ENCODE measurements at regions not wholly inside any gene's neighbourhood (a gene's known extent, or its start where the extent isn't known, plus 50 kb on each side); places are given as distances from the start of the nearest gene placed in this dataset.

GRCh38 chr3:118734664-118735063, 300.0 kb downstream of the IGSF11 start:
- Histone ChIP-seq H3K36me3 (ENCODE audit: control insufficient read depth in 1 of 2, insufficient read depth in 2 of 2, low read length in 2 of 2) (no peaks in the 10 kb centered on the region), H3K9me3 (ENCODE audit: insufficient read depth, low read depth, low read length) (no peaks in the 10 kb centered on the region), H3K27me3 (ENCODE audit: insufficient read depth, low read length) (no peaks in the 10 kb centered on the region), H3K4me3 (ENCODE audit: low read depth, low read length) (no peak overlapping the region), H3K27ac (ENCODE audit: low read depth, low read length) (no peak overlapping the region), H4K91ac (ENCODE audit: low read depth, low read length) (no peak overlapping the region), H3K23ac (ENCODE audit: low read length) (no peak overlapping the region), H3K79me2 (ENCODE audit: control insufficient read depth, insufficient read depth, low read length, poor library complexity) (no peaks in the 10 kb centered on the region), H3K79me1 (ENCODE audit: low read length) (no peaks in the 10 kb centered on the region), H2BK120ac (ENCODE audit: insufficient read depth, low read length, poor library complexity) (no peak overlapping the region), H4K12ac (ENCODE audit: low read depth, low read length) (no peak overlapping the region), H3K4ac (ENCODE audit: low read depth, low read length) (no peak overlapping the region), H2BK12ac (ENCODE audit: low read length) (no peak overlapping the region), H2BK5ac (ENCODE audit: low read depth, low read length, poor library complexity) (no peak overlapping the region), H4K8ac (ENCODE audit: low read depth, low read length) (no peak overlapping the region), H2AFZ (ENCODE audit: insufficient read depth, low read length, poor library complexity) (no peak overlapping the region), H3K4me1 (ENCODE audit: control insufficient read depth in 1 of 2, insufficient read depth in 2 of 2, low read length in 2 of 2) (no peaks in the 10 kb centered on the region), H3K9ac (ENCODE audit: low read length) (no peak overlapping the region), H3K14ac (ENCODE audit: low read length) (no peak overlapping the region), H3K4me2 (ENCODE audit: low read length) (no peak overlapping the region), H3K18ac (ENCODE audit: low read length) (no peak overlapping the region), H2AK5ac (ENCODE audit: low read length) (no peak overlapping the region)
- no peak for DNase-seq
- WGBS (ENCODE audit: extremely low coverage, insufficient coverage, insufficient read length), result no CpG with 5 or more reads among the region's 2 CpGs

- Histone ChIP-seq H4K91ac (ENCODE audit: low read depth, low read length) (no peak overlapping the region), H3K4me2 (ENCODE audit: low read length) (no peak overlapping the region), H4K12ac (ENCODE audit: low read depth, low read length) (no peak overlapping the region), H3K4ac (ENCODE audit: low read depth, low read length) (no peak overlapping the region), H3K9ac (ENCODE audit: low read length) (no peak overlapping the region), H3K4me3 (ENCODE audit: low read depth, low read length) (no peak overlapping the region), H4K8ac (ENCODE audit: low read depth, low read length) (no peak overlapping the region), H3K4me1 (ENCODE audit: control insufficient read depth in 1 of 2, insufficient read depth in 2 of 2, low read length in 2 of 2) (no peaks in the 10 kb centered on the region), H2AFZ (ENCODE audit: insufficient read depth, low read length, poor library complexity) (no peak overlapping the region), H3K14ac (ENCODE audit: low read length) (no peak overlapping the region), H3K27me3 (ENCODE audit: insufficient read depth, low read length) (no peaks in the 10 kb centered on the region), H3K79me2 (ENCODE audit: control insufficient read depth, insufficient read depth, low read length, poor library complexity) (no peaks in the 10 kb centered on the region), H3K23ac (ENCODE audit: low read length) (no peak overlapping the region), H2BK120ac (ENCODE audit: insufficient read depth, low read length, poor library complexity) (no peak overlapping the region), H2AK5ac (ENCODE audit: low read length) (no peak overlapping the region), H3K36me3 (ENCODE audit: control insufficient read depth in 1 of 2, insufficient read depth in 2 of 2, low read length in 2 of 2) (no peaks in the 10 kb centered on the region), H3K79me1 (ENCODE audit: low read length) (no peaks in the 10 kb centered on the region), H2BK12ac (ENCODE audit: low read length) (no peak overlapping the region), H3K27ac (ENCODE audit: low read depth, low read length) (no peak overlapping the region), H3K18ac (ENCODE audit: low read length) (no peak overlapping the region), H2BK5ac (ENCODE audit: low read depth, low read length, poor library complexity) (no peak overlapping the region), H3K9me3 (ENCODE audit: insufficient read depth, low read depth, low read length) (no peaks in the 10 kb centered on the region)
- DNase-seq, result no peak
- WGBS (ENCODE audit: extremely low coverage, insufficient coverage, insufficient read length), result no CpG with 5 or more reads among the region's 2 CpGs
Measured at GRCh38 chr3:118736107-118736506, 298.5 kb downstream of the IGSF11 start.

GRCh38 chr3:118740722-118741290, 293.8 kb downstream of the IGSF11 start:
- no peaks in the 10 kb centered on the region for H3K9me3 ChIP-seq (ENCODE audit: insufficient read depth, low read depth, low read length)
- no peak overlapping the region for H2BK120ac ChIP-seq (ENCODE audit: insufficient read depth, low read length, poor library complexity)
- no CpG with 5 or more reads among the region's 2 CpGs for WGBS (ENCODE audit: extremely low coverage, insufficient coverage, insufficient read length)
- no peak overlapping the region for H2BK12ac ChIP-seq (ENCODE audit: low read length)
- H3K23ac ChIP-seq (ENCODE audit: low read length), result no peak overlapping the region
- no peaks in the 10 kb centered on the region for H3K79me1 ChIP-seq (ENCODE audit: low read length)
- no peak overlapping the region for H3K4me3 ChIP-seq (ENCODE audit: low read depth, low read length)
- H3K27me3 ChIP-seq (ENCODE audit: insufficient read depth, low read length), result no peaks in the 10 kb centered on the region
- no peaks in the 10 kb centered on the region for H3K36me3 ChIP-seq (ENCODE audit: control insufficient read depth in 1 of 2, insufficient read depth in 2 of 2, low read length in 2 of 2)
- H2BK5ac ChIP-seq (ENCODE audit: low read depth, low read length, poor library complexity), result no peak overlapping the region
- H3K4ac ChIP-seq (ENCODE audit: low read depth, low read length), result no peak overlapping the region
- H4K8ac ChIP-seq (ENCODE audit: low read depth, low read length), result no peak overlapping the region
- DNase-seq, result no peak
- H2AK5ac ChIP-seq (ENCODE audit: low read length), result no peak overlapping the region
- no peaks in the 10 kb centered on the region for H3K4me1 ChIP-seq (ENCODE audit: control insufficient read depth in 1 of 2, insufficient read depth in 2 of 2, low read length in 2 of 2)
- H4K12ac ChIP-seq (ENCODE audit: low read depth, low read length), result no peak overlapping the region
- no peak overlapping the region for H2AFZ ChIP-seq (ENCODE audit: insufficient read depth, low read length, poor library complexity)
- no peak overlapping the region for H3K4me2 ChIP-seq (ENCODE audit: low read length)
- H3K9ac ChIP-seq (ENCODE audit: low read length), result no peak overlapping the region
- H4K91ac ChIP-seq (ENCODE audit: low read depth, low read length), result no peak overlapping the region
- H3K18ac ChIP-seq (ENCODE audit: low read length), result no peak overlapping the region
- H3K79me2 ChIP-seq (ENCODE audit: control insufficient read depth, insufficient read depth, low read length, poor library complexity), result no peaks in the 10 kb centered on the region
- no peak overlapping the region for H3K27ac ChIP-seq (ENCODE audit: low read depth, low read length)
- no peak overlapping the region for H3K14ac ChIP-seq (ENCODE audit: low read length)

- no CpG with 5 or more reads among the region's 2 CpGs for WGBS (ENCODE audit: extremely low coverage, insufficient coverage, insufficient read length)
- Histone ChIP-seq H2BK120ac (ENCODE audit: insufficient read depth, low read length, poor library complexity) (no peak overlapping the region), H3K79me2 (ENCODE audit: control insufficient read depth, insufficient read depth, low read length, poor library complexity) (no peaks in the 10 kb centered on the region), H3K79me1 (ENCODE audit: low read length) (no peaks in the 10 kb centered on the region), H3K9me3 (ENCODE audit: insufficient read depth, low read depth, low read length) (no peaks in the 10 kb centered on the region), H3K14ac (ENCODE audit: low read length) (no peak overlapping the region), H2BK12ac (ENCODE audit: low read length) (no peak overlapping the region), H3K27ac (ENCODE audit: low read depth, low read length) (no peak overlapping the region), H4K91ac (ENCODE audit: low read depth, low read length) (no peak overlapping the region), H3K36me3 (ENCODE audit: control insufficient read depth in 1 of 2, insufficient read depth in 2 of 2, low read length in 2 of 2) (no peaks in the 10 kb centered on the region), H3K4me3 (ENCODE audit: low read depth, low read length) (no peak overlapping the region), H4K12ac (ENCODE audit: low read depth, low read length) (no peak overlapping the region), H4K8ac (ENCODE audit: low read depth, low read length) (no peak overlapping the region), H2AK5ac (ENCODE audit: low read length) (no peak overlapping the region), H3K23ac (ENCODE audit: low read length) (no peak overlapping the region), H3K9ac (ENCODE audit: low read length) (no peak overlapping the region), H3K4me2 (ENCODE audit: low read length) (no peak overlapping the region), H3K4me1 (ENCODE audit: control insufficient read depth in 1 of 2, insufficient read depth in 2 of 2, low read length in 2 of 2) (no peaks in the 10 kb centered on the region), H3K27me3 (ENCODE audit: insufficient read depth, low read length) (no peaks in the 10 kb centered on the region), H3K18ac (ENCODE audit: low read length) (no peak overlapping the region), H3K4ac (ENCODE audit: low read depth, low read length) (no peak overlapping the region), H2BK5ac (ENCODE audit: low read depth, low read length, poor library complexity) (no peak overlapping the region), H2AFZ (ENCODE audit: insufficient read depth, low read length, poor library complexity) (no peak overlapping the region)
- DNase-seq, result no peak
Measured at GRCh38 chr3:118742760-118743159, 291.9 kb downstream of the IGSF11 start.

All from trophoblast cell (in vitro differentiated cells and primary cell).